HG03378 (cell line): ENCODE measurements at regions not wholly inside any gene's neighbourhood (a gene's known extent, or its start where the extent isn't known, plus 50 kb on each side); places are given as distances from the start of the nearest gene placed in this dataset.

Source experiments
- ATAC-seq: cut with Tn5 transposase; IDR thresholded peaks from one replicate; pipeline ENCODE4 v1.9.1; 2021; ENCODE audit warnings: mild to moderate bottlenecking, moderate library complexity; ENCODE audit not compliant: unreplicated experiment

GRCh38 chr3:147582642-147583041, 173.5 kb downstream of the ZIC1 start:
- no peak for ATAC-seq

DNA sequence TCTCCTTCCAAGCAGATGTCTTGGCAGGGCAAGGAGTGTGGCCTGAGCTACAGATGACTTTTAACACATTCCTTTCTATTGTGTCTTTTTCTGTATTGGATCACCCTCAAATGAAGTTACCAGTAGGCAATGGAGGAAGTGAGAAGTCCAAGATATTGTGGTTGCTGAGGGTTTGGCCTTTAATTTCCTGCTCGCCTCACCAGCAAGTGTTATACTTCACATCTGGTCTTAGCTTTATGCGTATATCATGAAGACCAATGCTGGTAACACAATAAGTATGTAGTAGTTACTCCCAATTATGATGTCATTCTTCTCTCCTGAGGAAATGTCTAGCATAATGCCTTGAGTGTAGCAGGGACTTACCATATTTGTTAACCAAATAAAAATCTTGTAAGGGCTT, 179.9 kb downstream of the ZIC1 start:
- ATAC-seq, result no peak

DNA sequence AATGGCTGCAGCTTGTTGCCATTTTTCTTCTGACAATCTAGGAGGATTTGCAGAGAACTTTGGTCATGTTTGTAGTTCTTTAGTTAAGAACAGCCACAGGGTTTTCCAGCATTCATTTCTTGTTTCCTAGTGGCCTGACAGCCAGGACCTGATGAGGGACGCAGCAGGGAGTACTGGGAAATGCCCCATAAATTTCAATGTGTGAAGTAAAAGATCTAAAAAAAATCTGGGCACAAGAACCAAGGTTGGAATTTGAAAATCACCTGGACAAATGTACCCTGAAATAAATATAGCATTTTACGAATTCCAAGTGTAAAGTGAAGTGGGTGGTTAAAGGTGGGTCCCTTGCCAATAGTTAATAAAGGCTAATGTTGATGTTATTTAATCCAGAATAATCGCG, 195.0 kb downstream of the ZIC1 start:
- ATAC-seq, result no peak

DNA sequence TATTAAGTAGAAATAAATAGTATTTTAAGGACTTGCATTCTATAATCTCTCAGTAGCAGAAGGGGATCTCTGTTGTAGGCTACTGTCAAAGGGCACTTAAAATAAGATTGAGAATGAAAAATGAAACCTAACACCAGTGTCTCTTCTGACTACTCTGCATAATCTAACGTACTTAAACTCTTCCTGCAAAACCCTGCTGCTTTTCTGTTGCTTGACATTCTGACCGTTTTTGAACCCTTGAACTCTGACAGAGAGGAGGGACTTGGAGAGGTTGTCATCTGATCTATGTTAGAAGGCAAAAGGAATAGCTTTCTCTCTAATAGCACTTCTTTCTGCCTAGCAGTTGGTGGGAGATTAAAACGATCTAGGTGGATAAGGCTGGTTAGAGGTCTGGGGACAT, 204.6 kb downstream of the ZIC1 start:
- ATAC-seq, result no peak

- no peak for ATAC-seq
Observed at GRCh38 chr3:147614210-147614609, 205.0 kb downstream of the ZIC1 start.

DNA sequence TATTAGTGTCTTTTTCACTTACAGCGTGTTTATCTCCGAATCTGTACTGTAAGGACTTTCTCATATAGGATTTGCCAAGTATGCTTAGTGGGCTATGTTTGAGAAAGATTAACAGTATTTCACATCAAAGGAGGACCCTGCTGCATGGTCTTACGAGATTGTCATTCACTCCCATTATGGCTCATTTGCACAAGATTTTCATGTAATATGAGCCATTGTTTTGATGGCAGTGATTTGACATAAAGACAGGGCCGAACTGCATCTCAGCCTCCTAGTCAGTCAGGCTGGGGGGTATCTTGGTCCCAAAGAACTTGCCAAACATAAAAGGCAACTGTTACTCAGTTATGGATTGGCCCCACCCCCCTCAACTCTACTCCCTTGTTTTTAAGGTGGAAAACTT, 205.9 kb downstream of the ZIC1 start:
- ATAC-seq, result no peak

GRCh38 chr3:147616998-147617619, 207.9 kb downstream of the ZIC1 start:
- no peak for ATAC-seq

DNA sequence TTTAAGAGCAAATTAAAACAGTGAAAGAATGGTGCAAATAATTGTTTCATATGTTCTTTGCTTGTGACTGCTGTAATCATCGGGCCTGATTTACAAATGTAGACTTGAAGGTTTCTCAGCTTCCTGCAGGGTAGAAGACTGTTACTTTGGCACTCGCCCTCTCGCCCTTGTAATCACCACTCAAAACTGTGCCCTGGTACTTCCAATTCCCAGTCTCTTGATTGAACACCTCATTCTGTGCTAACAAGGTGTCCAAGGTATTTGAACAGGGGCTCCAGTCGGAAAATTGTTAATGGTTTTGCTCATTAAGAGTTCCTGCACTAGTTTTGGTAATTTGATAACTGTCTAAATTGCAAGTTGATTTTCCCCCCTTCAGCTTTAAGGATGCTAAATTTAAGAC, 209.5 kb downstream of the ZIC1 start:
- no peak for ATAC-seq

GRCh38 chr3:147619921-147620560, 210.9 kb downstream of the ZIC1 start:
- no peak for ATAC-seq

GRCh38 chr3:147620906-147621305, 211.7 kb downstream of the ZIC1 start:
- no peak for ATAC-seq

GRCh38 chr3:147630921-147631415, 221.8 kb downstream of the ZIC1 start:
- no peak for ATAC-seq

DNA sequence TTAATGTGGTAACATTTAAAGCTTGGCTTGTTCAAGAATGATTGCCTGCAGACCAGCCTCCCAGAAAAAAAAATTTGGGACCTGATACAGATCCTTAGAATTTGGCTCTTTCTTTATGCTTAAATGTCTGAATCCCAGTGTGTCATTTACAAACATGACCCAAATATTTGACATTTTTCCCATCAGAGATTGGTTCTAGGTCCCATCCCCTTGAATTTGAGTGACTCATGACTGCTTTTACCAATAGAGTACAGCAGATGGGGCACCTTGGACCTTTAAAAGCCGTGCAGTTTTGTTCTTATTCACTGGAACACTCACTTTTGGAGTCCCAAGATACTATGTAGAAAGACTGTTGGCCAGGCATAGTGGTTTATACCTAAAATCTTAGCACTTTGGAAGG, 231.6 kb downstream of the ZIC1 start:
- no peak for ATAC-seq

DNA sequence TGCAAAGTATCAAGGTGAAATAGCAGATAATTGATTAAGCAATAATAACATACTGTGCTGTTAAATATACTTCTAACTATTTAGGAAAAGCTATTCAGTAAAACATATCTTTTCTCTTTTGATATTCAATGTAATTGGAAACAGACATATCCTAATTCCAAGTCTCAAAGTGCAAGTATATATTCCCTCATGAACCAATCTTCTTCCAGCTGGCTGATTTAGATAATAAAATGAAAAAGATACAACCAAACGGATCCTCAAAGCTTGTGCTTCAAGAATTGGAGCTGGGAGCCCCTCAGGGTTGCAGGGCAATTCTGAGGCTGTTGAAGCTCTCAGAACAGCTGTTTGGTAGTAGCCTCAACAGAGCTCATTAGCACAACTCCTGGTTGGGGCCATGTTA, 236.6 kb downstream of the ZIC1 start:
- ATAC-seq, result no peak

DNA sequence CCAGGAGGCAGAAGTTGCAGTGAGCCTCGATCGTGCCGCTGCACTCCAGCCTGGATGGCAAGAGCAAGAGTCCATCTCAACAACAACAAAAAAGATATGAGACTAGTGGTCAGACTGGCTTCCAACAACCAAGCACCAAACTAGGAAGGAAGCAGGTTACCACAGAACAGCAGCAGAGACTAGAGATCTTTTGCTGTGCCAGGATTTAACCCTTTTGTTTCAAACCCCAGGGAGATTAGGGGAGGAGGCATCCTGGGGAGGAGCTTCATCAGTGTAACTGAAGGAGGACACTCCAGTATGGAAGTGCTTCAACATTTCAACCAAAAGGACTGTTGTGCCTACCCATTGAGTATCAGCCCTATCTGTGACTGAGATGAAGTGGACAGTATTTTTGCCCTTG, 240.3 kb downstream of the ZIC1 start:
- no peak for ATAC-seq

GRCh38 chr3:147651107-147651778, 242.1 kb downstream of the ZIC1 start:
- no peak for ATAC-seq

DNA sequence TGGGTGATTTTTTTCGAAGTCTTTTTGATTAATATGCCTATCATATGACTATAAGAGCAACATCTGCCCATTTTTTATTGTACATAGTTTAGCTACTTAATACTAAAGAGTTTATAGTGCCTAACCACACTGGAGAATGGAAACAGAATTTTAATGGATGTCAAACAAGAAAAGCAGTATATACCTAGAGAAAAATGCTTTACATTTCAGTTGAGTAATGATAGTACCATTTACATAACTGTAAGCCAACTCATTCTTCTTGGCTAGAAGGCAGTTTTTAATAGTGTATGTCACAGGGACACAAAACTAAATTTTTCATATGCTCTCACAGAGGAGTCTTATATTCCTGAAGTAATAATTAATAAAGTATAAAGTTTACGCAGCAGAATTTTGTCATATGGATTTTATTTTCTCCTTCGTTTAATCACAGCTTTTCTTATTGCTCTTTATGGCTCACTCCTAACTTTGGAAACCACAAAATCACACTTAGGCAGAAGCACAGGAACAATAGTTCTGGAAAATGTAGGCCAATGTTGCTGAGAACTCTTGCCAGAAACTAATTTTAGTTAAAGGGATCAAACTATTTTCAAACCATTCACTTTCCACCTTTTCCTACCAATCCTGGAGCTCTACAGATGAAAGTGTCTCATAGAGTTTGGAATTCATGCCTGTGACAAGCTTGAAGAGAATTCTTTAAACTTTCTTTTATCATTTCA, 243.6 kb downstream of the ZIC1 start:
- no peak for ATAC-seq

GRCh38 chr3:147653367-147653923, 244.3 kb downstream of the ZIC1 start:
- ATAC-seq, result no peak

DNA sequence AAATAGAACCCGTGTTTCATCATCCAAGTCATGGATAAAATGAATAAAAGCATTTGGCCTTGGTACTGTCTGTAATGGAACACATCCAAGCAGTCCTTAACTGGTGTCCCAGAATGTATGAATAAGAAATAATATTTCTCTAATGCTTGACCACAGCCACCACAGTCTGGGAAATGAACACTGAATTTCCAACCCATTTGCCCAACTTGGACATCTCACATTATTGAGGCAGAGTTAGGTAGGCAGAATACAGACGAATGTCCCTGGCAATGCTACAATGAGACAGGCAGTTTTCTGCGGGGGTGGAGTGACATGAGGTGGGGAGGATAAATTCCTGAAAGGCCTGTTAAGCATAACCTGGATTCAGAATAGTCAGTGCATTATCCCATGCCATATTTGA, 245.7 kb downstream of the ZIC1 start:
- no peak for ATAC-seq

DNA sequence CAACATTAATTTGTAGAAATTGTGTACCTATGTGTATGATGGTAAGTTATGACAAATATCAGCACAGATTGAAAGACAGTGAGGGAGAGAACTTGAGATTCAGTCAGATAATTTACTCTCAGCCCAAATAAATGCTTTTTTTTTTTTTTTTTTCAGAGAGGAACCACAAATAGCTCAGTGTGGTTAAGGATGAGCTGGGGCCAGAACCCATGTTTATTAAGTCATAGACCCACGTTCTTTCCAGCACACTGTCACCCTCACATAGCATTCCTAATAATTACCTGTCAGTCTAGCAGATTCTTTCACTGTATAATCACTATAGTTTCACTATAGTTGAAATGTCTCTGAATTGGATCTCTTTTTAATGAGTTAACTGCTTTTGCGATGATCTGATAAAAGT, 246.1 kb downstream of the ZIC1 start:
- ATAC-seq, result no peak

DNA sequence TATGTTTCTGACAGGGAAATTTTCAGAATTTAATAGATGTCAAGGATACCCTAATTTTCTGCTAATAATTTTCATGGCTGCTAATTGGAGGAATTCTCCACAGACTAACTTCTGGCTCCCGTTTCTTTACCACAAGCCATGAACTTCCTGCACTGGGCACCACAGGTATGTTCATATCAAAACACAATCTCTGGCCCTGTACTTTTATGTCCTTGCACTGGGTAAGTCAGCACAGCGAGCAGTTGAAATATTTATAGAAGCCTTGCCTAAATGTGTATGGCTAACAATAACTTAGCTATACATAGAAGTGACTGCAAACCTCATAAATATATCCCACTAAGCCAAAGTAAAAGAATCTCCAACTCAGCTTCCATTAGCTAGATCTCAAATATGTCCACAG, 246.9 kb downstream of the ZIC1 start:
- no peak for ATAC-seq

DNA sequence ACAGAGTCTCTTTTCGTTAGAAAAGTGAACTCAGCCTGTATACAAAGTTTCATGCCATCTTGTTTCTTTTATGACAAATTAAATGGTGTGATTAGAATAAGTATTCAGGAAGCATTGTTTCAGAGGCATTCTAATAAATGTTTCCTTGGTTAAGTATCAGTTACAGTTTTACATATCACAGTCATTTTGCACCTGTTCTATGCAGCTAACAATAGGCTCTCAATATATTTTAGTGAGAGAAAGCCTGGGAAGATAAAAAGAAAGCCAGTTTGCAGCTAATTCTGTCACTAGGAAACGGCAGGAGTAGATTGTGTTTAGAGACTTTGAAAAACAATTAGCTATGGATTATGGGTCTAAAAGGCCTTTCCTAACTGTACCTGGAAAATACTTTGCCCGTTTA, 252.8 kb downstream of the ZIC1 start:
- ATAC-seq, result no peak
